HepG2 (cell line): ENCODE measurements at regions not wholly inside any gene's neighbourhood (a gene's known extent, or its start where the extent isn't known, plus 50 kb on each side); places are given as distances from the start of the nearest gene placed in this dataset.

ENCODE experiments used
- ATAC-seq: fragments of 200-7000 bp; cut with Tn5 transposase; 3 replicates; pipeline ENCODE4 v1.9.1; 2020; ENCODE audit warnings: mild to moderate bottlenecking, moderate library complexity
- BruUV-seq: library from RNA; stranded (reverse); fragments of 400-500 nt; replicated peaks from 2 replicates; lab custom pipeline; 2021; lab: Mats Ljungman, UMichigan
- CTCF ChIA-PET: fragments of 300-600 bp; formaldehyde crosslinking; extraction: SDS; loops from one replicate; lab custom pipeline; 2021; ENCODE audit warnings: low total read pairs, inconsistent platforms, low intra/inter-chr PET ratio; lab: Yijun Ruan, JAX
- POLR2A ChIA-PET: fragments of 350-600 bp; sonication (Branson Sonifier 250); formaldehyde crosslinking; loops from one replicate; lab custom pipeline; 2020; ENCODE audit warnings: antibody characterized with exemption, inconsistent platforms; lab: Yijun Ruan, JAX
- DNase-seq: peaks from one replicate; pipeline ENCODE4 v3.0.0-alpha.2; 2015; ENCODE audit warnings: low spot score
- FAIRE-seq: peaks from 3 replicates; lab custom pipeline; 2011; peaks lifted over from hg19 to GRCh38; lab: Jason Lieb, UNC
- H2AFZ ChIP-seq: one replicate; pipeline ENCODE4 v1.6.1; 2011; ENCODE audit warnings: low read length, inconsistent platforms
- H3K27ac ChIP-seq: fragments of 300-600 bp; 3 replicates; pipeline ENCODE4 v1.8.0; 2011; ENCODE audit warnings: mixed run types, mild to moderate bottlenecking, mixed read lengths, low read length, inconsistent platforms; ENCODE audit not compliant: insufficient read depth; ENCODE audit errors: extremely low read length
- H3K27me3 ChIP-seq, 2 experiments: fragments of 200-600 bp in 1 of 2; 2 replicates in 1 of 2; 3 replicates in 1 of 2; pipeline versions ENCODE4 v1.6.0 to v1.8.0; 2011; ENCODE audit warnings: low read length in 2 of 2, mild to moderate bottlenecking in 2 of 2, moderate library complexity in 2 of 2, inconsistent platforms in 1 of 2; ENCODE audit not compliant: insufficient read depth in 2 of 2, control insufficient read depth in 1 of 2
- H3K36me3 ChIP-seq, 2 experiments: fragments of 200-600 bp in 1 of 2; replicated peaks in 1 of 2; 2 replicates in 1 of 2; 3 replicates in 1 of 2; pipeline versions ENCODE4 v1.5.1 to v1.8.0; 2011; ENCODE audit warnings: low read length in 2 of 2, inconsistent platforms in 1 of 2; ENCODE audit not compliant: insufficient read depth in 2 of 2, control insufficient read depth in 1 of 2
- H3K4me1 ChIP-seq: 2 replicates; pipeline ENCODE4 v1.5.1; 2012; ENCODE audit warnings: low read length, inconsistent platforms; ENCODE audit not compliant: insufficient read depth
- H3K4me2 ChIP-seq: 2 replicates; pipeline ENCODE4 v1.6.0; 2011; ENCODE audit warnings: low read depth, low read length, inconsistent platforms
- H3K4me3 ChIP-seq, 3 experiments: fragments of 200-600 bp in 1 of 3; sonication (generic), shearing (Covaris generic) in 1 of 3; replicated peaks in 1 of 3; 2 replicates each; pipeline ENCODE4 v1.5.1; 2011 to 2016; ENCODE audit warnings: low read length in 3 of 3, inconsistent platforms in 2 of 3, low read depth in 2 of 3, mild to moderate bottlenecking in 2 of 3, control low read depth in 1 of 3, mixed read lengths in 1 of 3; ENCODE audit not compliant: insufficient read depth in 1 of 3
- H3K79me2 ChIP-seq: one replicate; pipeline ENCODE4 v1.6.1; 2011; ENCODE audit warnings: low read length, inconsistent platforms; ENCODE audit not compliant: insufficient read depth
- H3K9ac ChIP-seq: 2 replicates; pipeline ENCODE4 v1.6.0; 2011; ENCODE audit warnings: mild to moderate bottlenecking, low read depth, low read length, inconsistent platforms; ENCODE audit not compliant: insufficient read depth
- H3K9me3 ChIP-seq: 2 replicates; pipeline ENCODE4 v1.5.1; 2012; ENCODE audit warnings: mild to moderate bottlenecking, low read length
- H4K20me1 ChIP-seq: 2 replicates; pipeline ENCODE4 v1.6.0; 2011; ENCODE audit warnings: inconsistent platforms, mild to moderate bottlenecking, low read length, moderate library complexity; ENCODE audit not compliant: insufficient read depth
- EZH2 ChIP-seq: conservative IDR thresholded peaks from 2 replicates; pipeline ENCODE4 v1.6.1; 2012; ENCODE audit warnings: mild to moderate bottlenecking, low read depth, low read length, moderate library complexity
- MAFF ChIP-seq: IDR thresholded peaks from 2 replicates; pipeline ENCODE4 v1.6.1; 2011; ENCODE audit warnings: low read depth, low read length, improper control_type of control experiment
- MAFK ChIP-seq, 2 experiments: IDR thresholded peaks in 1 of 2; conservative IDR thresholded peaks in 1 of 2; 2 replicates each; pipeline ENCODE4 v1.6.1; 2011; ENCODE audit warnings: improper control_type of control experiment in 2 of 2, low read length in 2 of 2
- SRF ChIP-seq: IDR thresholded peaks from 2 replicates; pipeline ENCODE4 v1.6.1; 2011; ENCODE audit warnings: mild to moderate bottlenecking, low read depth, low read length, moderate library complexity
- THAP9 ChIP-seq: sonication (generic); formaldehyde crosslinking; IDR thresholded peaks from 2 replicates; pipeline ENCODE4; 2020; ENCODE audit warnings: missing genetic modification reagents, mild to moderate bottlenecking, borderline replicate concordance
- ZEB1 ChIP-seq: IDR thresholded peaks from 2 replicates; pipeline ENCODE4 v1.6.1; 2012; ENCODE audit warnings: mild to moderate bottlenecking, low read depth, inconsistent platforms; ENCODE audit not compliant: insufficient replicate concordance
- ZNF296 ChIP-seq: sonication (generic); formaldehyde crosslinking; conservative IDR thresholded peaks from 2 replicates; pipeline ENCODE4 v1.5.0; 2020; ENCODE audit warnings: mild to moderate bottlenecking, missing genetic modification reagents
- ZNF3 ChIP-seq: IDR thresholded peaks from 2 replicates; pipeline ENCODE4 v1.7.0; 2017; ENCODE audit warnings: inconsistent platforms
- ZNF326 ChIP-seq: sonication (generic); formaldehyde crosslinking; IDR thresholded peaks from 2 replicates; pipeline ENCODE4 v1.4.0; 2020; ENCODE audit warnings: missing genetic modification reagents, borderline replicate concordance
- ZNF34 ChIP-seq: sonication (generic); formaldehyde crosslinking; IDR thresholded peaks from 2 replicates; pipeline ENCODE4 v1.4.0; 2020; ENCODE audit warnings: mild to moderate bottlenecking, missing genetic modification reagents, borderline replicate concordance
- ZNF501 ChIP-seq: sonication (generic); formaldehyde crosslinking; IDR thresholded peaks from 2 replicates; pipeline ENCODE4 v1.5.1; 2020; ENCODE audit warnings: mild to moderate bottlenecking, moderate library complexity, missing genetic modification reagents
- ZNF749 ChIP-seq: sonication (generic); formaldehyde crosslinking; IDR thresholded peaks from 2 replicates; pipeline ENCODE4 v1.8.0; 2022; ENCODE audit warnings: mild to moderate bottlenecking, missing genetic modification reagents, moderate library complexity, borderline replicate concordance
- ZNF772 ChIP-seq: sonication (generic); formaldehyde crosslinking; IDR thresholded peaks from 2 replicates; pipeline ENCODE4 v1.5.0; 2020; ENCODE audit warnings: mild to moderate bottlenecking, missing genetic modification reagents
- ZSCAN21 ChIP-seq: sonication (generic); formaldehyde crosslinking; IDR thresholded peaks from 2 replicates; pipeline ENCODE4 v1.8.0; 2022; ENCODE audit warnings: mild to moderate bottlenecking, missing genetic modification reagents, moderate library complexity, borderline replicate concordance
- WGBS: methylation state at CpG from one replicate; pipeline ENCODE4 v1.1.6; 2017; ENCODE audit warnings: low lambda C conversion rate; 5-methylcytosine and 5-hydroxymethylcytosine counted together
- in situ Hi-C: cut with HindIII; loops from 2 replicates; pipeline ENCODE4 v1.10.0; 2017; ENCODE audit warnings: low pct_unique_long_range_greater_than_20kb; ENCODE audit not compliant: extremely low pct_ligation_motif_present
- intact Hi-C: fragments of 100-400 bp; cut with micrococcal nuclease; formaldehyde crosslinking; loops from one replicate; pipeline ENCODE4 v1.10.0; 2022; ENCODE audit not compliant: unreplicated experiment

DNA sequence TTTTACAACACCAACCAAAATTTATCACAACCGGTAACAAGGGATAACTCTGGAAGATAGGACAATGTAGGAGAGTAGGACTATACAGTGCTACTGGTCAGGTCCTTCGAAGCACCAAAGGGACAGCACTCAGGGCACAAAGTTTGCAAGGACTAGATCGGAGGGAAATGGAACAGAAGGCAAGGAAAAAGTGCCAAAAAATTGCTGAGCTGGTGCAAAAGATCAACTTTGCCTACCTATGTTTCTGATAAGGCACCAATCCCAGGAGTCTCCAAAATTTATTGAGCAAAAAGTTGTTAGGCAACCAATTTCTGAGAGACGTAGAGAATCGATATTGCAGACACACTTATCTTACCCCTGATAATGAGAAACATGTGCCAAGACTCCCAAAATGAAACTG lies 160.0 kb upstream of the PLEKHA5 start:
- Histone ChIP-seq H3K79me2 (no peaks in the 10 kb centered on the region), H2AFZ (no peak overlapping the region), H3K36me3 (no peaks in the 10 kb centered on the region), H3K27ac (no peak overlapping the region), H3K4me1 (no peaks in the 10 kb centered on the region), H3K9ac (no peak overlapping the region), H3K4me2 (no peak overlapping the region), H3K27me3 (no peaks in the 10 kb centered on the region; a peak in 1 of 5 replicates), H3K9me3 (no peaks in the 10 kb centered on the region), H4K20me1 (no peaks in the 10 kb centered on the region), H3K4me3 (no peak overlapping the region)
- no TSS peak for BruUV-seq
- intact Hi-C loops = no loop called here
- ChIA-PET CTCF (no interaction called here), POLR2A (no interaction called here)
- peak; percentile 39 to 64; a peak in 3 of 4 replicates for TF ChIP-seq MAFK (conservative IDR thresholded peaks at IDR 0.05 in 1 of 2, IDR thresholded peaks at IDR 0.05 in 1 of 2; ENCODE audit: low read length in 2 of 2)
- TF ChIP-seq MAFF = peak; percentile 46
- TF ChIP-seq ZNF34 = no peak
- TF ChIP-seq ZNF772 (CRISPR knock-in tag) = no peak
- WGBS = 4% methylated on average over 5 of the region's 5 CpGs
- ATAC-seq (no peak), FAIRE-seq (no peak), DNase-seq (no peak)
- in situ Hi-C loops = no loop called here

DNA sequence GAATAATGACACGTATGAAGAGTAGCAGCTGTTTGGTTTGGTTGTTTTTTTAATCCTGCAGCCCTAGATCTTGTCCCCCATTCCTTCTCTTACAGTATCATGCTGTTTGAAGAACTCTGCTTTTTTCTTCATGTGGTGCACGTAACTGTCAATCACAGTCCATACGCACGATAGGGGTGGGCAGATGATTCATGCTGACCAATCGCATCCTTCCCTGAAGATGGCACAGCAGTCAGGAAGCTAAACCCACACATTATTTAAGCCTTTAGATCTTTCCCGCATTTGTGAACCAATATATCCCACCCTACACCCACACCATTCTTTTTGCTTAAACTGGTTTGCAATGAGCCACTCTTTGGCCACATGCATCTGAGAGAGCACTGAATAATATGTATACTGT lies 158.9 kb upstream of the PLEKHA5 start:
- no peak overlapping the region for H3K4me2 ChIP-seq
- H3K9ac ChIP-seq = no peak overlapping the region
- 72% methylated on average over 6 of the region's 6 CpGs for WGBS
- no TSS peak for BruUV-seq
- no peak overlapping the region for H3K4me3 ChIP-seq
- H3K9me3 ChIP-seq = no peaks in the 10 kb centered on the region
- ATAC-seq (no peak), DNase-seq (no peak), FAIRE-seq (no peak)
- no peak overlapping the region for H2AFZ ChIP-seq
- no peaks in the 10 kb centered on the region for H3K36me3 ChIP-seq
- ChIA-PET CTCF (no interaction called here), POLR2A (no interaction called here)
- intact Hi-C loops (no loop called here), in situ Hi-C loops (no loop called here)
- H3K27me3 ChIP-seq = no peaks in the 10 kb centered on the region; a peak in 1 of 5 replicates
- H3K27ac ChIP-seq = no peak overlapping the region
- H4K20me1 ChIP-seq = no peaks in the 10 kb centered on the region
- no peaks in the 10 kb centered on the region for H3K79me2 ChIP-seq
- H3K4me1 ChIP-seq = no peaks in the 10 kb centered on the region
- TF ChIP-seq ZNF749 (CRISPR knock-in tag) (no peak), SRF (no peak), EZH2 (no peak), ZEB1 (no peak), ZSCAN21 (no peak), THAP9 (no peak), ZNF326 (CRISPR knock-in tag) (no peak), ZNF501 (CRISPR knock-in tag) (no peak), ZNF296 (CRISPR knock-in tag) (no peak), ZNF3 (CRISPR knock-in tag) (no peak)
